Stimulated activated CD4-positive, alpha-beta T cell treated with anti-CD3 and anti-CD28 coated beads, Interleukin-4, amount 100 ng/mL, for 24 hours (primary cell): ENCODE measurements at regions not wholly inside any gene's neighbourhood (a gene's known extent, or its start where the extent isn't known, plus 50 kb on each side); places are given as distances from the start of the nearest gene placed in this dataset.
"Not testable (repeated sequence)": the region's sequence is repeated elsewhere in the genome, so short reads cannot be mapped to it uniquely, and the experiment has no call there.

Source experiments
- DNase-seq: peaks from one replicate; pipeline ENCODE4 v3.0.0-alpha.2; 2020

DNA sequence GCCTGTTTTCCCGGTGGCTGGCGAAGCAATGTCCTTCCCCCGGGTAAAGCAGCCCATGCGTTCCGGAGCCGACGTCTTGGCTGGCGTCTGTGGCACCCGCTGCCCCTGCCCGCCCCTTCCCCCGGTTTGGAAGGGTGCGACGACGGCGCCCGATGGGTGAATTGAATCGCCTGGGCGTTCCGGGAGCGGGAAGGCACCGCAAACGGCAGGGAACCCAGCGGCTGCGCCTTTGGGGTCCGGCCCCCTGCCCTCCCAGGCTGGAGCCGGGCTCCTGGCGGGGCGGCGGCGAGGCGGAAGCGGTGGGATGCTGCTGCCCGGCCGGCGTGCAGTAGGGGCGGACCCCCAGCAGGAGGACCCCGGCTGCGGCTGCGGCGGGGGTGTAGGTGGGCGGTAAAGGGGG is 123.6 kb upstream of the RHOU start:
- DNase-seq: not testable (repeated sequence)

DNA sequence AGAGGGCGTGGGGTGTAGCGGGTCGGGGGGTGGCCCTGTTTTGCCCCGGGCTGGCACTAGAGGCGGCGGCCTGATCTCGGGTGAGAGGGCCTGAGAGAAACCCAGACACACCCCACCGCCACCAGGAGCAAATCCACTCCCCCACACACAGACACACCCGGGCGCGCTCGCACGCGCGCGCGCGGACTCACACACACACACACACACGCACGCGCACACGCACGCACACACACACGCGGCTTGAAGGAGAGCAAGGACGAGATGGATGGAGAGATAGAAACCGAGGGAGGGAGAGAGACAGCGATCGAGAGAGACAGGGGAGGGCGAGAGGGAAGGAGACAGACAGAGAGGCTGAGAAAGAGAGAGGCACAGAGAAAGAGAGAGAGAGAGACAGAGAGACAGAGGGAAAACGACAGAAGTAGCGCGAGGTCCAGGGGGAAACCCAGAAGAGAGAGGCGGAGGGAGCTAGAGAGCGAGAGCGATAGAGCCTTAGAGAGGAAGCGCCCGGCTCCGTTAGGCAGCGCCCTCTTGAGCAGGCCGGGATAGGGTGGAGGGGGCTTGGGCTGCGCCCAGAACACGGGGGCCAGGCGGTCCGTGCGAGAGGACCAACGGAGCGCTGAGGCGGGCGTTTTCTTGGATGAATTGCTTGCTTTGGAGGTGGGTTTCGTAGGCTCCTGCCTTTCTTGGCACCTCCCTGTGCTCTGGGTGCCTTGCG is 113.1 kb upstream of the RHOU start:
- DNase-seq: not testable (repeated sequence)

DNA sequence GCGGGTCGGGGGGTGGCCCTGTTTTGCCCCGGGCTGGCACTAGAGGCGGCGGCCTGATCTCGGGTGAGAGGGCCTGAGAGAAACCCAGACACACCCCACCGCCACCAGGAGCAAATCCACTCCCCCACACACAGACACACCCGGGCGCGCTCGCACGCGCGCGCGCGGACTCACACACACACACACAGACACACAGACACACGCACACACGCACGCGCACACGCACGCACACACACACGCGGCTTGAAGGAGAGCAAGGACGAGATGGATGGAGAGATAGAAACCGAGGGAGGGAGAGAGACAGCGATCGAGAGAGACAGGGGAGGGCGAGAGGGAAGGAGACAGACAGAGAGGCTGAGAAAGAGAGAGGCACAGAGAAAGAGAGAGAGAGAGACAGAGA is 108.8 kb upstream of the RHOU start:
- DNase-seq: not testable (repeated sequence)

DNA sequence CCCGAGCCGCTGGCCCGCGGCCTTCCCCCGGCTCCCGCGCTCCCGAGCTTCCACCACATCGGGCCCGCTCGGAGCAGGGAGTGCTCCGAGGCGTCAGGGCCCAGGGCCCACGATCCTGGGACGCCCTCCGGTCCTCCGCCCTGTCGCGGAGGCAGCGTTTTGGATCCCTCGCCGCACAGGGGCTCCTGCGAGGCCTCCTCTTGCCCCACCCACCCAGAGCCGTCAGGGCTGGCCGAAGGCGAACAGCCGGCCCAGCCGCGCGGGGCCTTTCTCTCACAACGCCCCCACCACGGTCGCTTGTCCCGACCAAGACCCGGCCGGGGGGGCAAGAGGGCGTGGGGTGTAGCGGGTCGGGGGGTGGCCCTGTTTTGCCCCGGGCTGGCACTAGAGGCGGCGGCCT is 102.4 kb upstream of the RHOU start:
- peak; percentile 29 for DNase-seq

DNA sequence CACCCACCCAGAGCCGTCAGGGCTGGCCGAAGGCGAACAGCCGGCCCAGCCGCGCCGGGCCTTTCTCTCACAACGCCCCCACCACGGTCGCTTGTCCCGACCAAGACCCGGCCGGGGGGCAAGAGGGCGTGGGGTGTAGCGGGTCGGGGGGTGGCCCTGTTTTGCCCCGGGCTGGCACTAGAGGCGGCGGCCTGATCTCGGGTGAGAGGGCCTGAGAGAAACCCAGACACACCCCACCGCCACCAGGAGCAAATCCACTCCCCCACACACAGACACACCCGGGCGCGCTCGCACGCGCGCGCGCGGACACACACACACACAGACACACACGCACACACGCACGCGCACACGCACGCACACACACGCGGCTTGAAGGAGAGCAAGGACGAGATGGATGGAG is 100.0 kb upstream of the RHOU start:
- peak; percentile 28 for DNase-seq

DNA sequence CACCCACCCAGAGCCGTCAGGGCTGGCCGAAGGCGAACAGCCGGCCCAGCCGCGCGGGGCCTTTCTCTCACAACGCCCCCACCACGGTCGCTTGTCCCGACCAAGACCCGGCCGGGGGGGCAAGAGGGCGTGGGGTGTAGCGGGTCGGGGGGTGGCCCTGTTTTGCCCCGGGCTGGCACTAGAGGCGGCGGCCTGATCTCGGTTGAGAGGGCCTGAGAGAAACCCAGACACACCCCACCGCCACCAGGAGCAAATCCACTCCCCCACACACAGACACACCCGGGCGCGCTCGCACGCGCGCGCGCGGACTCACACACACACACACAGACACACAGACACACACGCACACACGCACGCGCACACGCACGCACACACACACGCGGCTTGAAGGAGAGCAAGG is 97.8 kb upstream of the RHOU start:
- peak; percentile 28 for DNase-seq

DNA sequence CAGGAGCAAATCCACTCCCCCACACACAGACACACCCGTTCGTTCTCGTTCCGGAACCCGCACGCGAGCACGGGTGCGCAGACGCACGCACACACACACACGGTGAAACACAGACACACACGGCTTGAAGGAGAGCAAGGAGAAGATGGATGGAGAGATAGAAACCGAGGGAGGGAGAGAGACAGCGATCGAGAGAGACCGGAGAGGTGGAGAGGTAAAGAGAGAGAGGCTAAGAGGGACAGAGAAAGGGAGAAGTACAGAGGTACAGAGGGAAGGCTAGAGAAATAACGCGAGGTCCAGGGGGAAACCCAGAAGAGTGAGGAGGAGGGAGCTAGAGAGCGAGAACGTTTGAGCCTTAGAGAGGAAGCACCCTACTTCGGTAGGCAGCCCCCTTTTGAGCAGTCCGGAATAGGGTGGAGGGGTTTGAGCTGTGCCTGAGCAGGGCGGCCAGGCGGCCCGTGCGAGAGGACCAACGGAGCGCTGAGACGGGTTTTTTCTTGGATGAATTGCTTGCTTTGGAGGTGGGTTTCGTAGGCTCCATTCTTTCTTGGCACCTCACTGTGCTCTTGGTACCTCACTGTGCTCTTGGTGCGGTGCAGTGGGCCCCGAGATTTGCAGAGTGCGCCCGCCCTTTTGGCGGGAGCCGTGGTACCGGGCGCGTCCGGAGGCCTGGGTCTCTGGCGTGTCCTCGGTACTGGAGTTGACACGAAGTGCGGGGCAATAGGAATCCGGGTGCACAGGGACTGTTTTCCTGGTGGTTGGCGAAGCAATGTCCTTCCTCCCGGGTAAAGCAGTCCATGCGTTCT is 88.4 kb upstream of the RHOU start:
- peak; percentile 25 for DNase-seq

DNA sequence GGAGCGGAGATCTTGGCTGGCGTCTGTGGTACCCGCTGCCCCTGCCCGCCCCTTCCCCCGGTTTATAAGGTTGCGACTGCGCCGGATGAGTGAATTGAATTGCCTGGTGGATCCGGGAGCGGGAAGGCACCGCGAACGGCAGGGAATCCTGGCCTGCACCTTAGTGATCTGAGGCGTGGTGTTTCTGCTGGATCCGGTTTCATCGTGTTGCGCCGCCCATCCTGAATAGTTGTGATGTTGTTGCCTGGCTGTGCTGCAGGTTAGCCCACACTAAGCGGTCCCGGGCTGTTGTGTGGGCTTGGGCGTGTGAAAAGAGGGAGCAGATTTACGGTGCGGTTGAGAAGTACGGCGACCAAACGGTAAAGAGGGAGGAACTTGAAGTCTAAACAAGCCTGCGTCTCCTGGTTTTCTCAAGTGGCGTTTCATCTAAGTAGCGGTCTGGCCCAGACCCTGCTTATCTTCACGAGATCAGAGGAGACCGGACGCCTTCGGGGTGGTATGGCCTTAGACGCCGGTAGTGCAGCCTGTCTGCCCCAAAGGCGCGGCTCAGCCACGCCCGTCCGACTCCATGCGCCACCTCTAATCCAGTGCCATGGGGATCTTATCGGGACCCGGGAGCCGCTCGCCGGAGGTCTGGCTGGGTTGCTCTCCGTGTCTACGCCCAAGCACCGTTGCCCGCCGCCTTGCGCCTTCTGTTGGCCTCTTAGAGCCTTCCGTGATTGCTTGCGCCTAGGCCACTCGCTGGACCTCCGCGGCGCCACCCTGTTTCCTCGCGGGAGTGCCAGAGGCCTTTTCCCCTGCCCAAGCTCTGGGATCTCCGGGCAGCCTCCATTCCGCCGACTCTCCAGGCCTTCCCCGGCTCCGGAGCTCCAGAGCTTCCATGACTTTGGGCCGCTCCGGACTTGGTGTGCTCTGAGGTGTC is 87.5 kb upstream of the RHOU start:
- DNase-seq: no peak

DNA sequence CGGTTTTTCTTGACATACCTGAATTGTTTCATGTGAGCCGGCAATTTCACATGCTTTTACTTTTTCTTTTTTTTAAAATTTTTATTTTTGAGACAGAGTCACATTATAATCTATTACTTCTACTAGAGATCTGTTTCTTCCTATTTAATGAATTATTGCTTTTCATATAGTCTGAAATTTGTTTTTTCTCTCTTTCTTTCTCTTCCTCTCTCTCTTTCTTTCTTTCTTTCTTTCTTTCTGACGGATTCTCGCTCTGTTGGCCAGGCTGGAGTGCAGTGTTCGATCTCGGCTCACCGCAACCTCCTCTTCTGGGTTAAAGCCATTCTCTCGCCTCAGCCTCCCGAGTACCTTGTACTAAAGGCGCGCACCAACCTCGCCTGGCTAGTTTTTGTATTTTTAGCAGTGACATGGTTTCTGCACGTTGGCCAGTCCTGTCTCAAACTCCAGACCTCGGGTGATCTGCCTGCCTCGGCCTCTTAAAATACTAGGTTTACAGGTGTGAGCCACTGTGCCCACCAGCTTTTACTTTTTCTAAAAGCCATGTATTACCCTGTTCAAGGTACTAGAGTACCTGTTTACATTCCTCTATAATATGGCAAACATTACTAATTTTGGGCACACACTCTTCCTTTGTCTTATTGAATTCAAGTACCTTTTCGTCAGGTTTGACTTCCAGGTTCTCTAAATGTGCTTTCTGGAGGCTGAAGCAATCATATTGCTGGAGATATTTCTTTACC is 86.5 kb upstream of the RHOU start:
- no peak for DNase-seq

DNA sequence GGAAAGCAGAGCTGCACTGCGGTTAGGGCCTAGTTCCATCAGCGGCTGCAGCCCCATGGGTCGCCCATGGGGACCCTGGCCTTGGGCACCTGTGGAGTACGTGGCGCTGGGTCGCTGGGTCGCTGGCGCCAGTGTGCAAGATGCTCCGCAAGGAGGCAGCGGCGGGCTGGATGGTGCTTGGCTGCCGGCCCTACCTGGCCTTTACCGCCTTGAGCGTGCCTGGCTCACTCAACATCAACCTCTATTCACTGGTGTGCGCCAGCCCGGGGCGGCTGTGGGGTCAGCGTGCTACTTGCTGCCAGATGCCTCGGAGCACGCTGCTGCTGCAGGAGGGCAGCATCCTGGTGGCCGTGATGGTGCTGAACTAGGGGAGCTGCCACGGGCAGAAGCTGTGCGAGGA is 85.1 kb upstream of the RHOU start:
- DNase-seq: no peak

DNA sequence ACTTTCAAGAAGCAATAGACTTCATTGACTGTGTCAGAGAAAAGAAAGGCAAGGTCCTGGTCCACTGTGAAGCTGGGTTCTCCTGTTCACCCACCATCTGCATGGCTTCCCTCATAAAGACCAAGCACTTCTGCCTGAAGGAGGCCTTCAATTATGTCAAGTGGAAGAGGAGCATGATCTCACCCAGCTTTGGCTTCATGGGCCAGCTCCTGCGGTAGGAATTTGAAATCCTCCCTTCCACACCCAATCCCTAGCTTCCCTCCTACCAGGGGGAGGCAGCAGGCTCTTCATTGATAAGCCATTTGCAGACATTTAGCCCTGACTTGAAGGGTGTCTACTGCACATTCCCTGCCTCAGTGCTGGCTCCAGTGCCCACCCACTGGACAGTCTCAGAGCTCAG is 84.3 kb upstream of the RHOU start:
- no peak for DNase-seq

DNA sequence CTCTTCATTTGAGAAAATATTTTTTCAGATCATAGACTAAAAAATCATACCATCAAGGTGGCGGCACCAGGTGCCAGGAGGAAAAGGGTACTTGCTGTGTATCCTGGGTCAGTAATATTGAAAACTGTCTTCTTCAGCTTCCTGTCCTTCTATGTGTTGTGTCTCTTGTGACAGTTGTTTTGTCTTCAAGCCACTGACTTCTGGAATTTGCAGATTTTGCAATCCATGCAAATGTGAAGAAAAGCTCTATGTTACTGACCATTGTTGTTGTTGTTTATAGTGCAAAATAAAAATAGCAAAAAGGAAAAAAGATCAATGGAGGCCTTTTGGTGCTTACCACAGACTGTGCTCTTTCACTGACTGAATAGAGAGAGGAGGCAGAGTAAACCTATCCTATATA is 83.2 kb upstream of the RHOU start:
- DNase-seq: no peak

DNA sequence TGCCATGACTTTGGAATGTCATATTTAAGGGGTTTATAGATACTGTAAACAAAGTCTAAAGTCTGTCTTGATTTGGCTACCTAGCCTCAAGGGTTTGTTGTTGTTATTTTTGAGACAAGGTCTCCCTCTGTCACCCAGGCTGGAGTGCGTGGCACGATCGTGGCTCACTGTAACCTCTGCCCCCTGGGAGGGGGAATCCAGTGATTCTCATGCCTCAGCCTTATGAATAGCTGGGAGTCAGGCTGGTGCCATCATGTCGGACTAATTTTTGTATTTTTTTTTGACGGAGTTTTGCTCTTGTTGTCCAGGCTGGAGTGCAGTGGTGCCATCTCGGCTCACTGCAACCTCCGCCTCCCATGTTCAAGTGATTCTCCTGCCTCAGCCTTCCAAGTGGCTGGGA is 82.2 kb upstream of the RHOU start:
- DNase-seq: not testable (repeated sequence)

DNA sequence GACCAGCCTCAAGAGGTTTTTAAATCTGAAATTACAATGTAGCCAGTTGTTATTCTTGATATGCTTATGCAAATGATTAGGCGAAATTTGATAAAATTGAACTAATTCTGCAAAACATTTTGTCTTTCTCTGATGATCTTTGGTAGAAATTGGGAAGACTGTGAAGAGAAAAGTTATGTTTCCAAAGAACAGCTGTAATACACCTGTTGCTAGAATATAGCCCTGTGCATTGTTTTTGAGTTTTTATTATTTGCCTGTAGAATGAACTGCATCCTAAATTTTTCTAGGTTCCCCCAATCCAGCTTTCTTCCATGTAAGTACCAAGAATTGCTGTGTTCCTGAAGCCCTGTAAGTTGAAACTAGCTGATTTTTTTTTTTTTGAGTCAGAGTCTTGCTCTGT is 81.5 kb upstream of the RHOU start:
- no peak for DNase-seq

DNA sequence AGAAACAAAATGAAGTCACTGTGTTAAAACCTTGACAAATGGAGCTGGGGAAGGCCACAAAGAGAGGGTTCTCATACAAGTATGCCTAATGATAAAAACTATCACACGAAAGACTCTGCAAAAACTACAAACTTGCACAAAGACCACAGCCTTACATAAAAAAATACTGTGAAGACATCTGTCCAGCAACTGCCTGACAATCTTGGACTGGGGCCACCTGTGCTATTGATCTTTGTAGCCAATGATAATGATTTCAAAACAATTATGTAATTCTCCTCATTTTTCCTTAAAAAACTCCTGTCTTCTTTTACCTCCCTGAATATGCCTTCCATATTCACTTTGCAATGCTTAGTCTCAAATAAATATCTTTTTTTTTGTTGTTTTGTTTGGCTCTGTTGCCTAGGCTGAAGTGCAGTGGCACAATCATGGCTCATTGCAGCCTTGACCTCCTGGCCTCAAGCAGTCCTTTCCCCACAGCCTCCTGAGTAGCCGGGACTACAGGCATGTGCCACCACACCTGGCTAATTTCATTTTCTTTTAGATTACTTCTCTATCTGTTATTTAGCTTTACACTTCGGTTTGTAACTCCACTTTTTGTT is 79.4 kb upstream of the RHOU start:
- DNase-seq: no peak

DNA sequence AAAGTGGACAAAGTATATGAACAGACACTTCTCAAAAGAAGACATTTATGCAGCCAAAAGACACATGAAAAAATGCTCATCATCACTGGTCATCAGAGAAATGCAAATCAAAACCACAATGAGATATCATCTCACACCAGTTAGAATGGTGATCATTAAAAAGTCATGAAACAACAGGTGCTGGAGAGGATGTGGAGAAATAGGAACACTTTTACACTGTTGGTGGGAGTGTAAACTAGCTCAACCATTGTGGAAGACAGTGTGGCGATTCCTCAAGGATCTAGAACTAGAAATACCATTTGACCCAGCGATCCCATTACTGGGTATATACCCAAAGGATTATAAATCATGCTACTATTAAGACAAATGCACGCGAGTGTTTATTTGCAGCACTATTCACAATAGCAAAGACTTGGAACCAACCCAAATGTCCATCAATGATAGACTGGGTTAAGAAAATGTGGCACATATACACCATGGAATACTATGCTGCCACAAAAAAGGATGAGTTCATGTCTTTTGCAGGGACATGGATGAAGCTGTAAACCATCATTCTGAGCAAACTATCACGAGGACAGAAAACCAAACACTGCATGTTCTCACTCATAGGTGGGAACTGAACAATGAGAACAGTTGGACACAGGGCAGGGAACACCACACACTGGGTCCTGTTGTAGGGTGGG is 73.1 kb upstream of the RHOU start:
- DNase-seq: not testable (repeated sequence)

DNA sequence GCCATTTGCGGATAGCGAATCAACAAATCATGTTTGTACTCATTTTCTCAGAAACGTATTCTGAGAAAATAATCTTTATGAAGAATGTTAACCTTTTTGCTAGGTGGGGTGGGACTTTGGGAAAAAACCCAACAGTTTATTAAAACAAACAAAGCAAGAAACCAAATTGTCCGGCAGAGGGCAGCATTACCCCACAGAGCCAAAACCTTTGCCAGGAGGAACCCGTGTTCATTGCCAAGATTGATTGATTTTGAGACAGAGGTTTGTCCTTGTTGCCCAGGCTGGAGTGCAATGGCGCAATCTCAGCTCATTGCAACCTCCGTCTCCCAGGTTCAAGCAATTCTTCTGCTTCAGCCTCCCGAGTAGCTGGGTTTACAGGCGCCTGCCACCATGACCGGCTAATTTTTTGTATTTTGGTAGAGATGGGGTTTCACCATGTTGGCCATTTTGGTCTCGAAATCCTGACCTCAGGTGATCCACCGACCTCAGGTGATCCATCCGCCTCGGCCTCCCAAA is 70.8 kb upstream of the RHOU start:
- peak; percentile 84 for DNase-seq

DNA sequence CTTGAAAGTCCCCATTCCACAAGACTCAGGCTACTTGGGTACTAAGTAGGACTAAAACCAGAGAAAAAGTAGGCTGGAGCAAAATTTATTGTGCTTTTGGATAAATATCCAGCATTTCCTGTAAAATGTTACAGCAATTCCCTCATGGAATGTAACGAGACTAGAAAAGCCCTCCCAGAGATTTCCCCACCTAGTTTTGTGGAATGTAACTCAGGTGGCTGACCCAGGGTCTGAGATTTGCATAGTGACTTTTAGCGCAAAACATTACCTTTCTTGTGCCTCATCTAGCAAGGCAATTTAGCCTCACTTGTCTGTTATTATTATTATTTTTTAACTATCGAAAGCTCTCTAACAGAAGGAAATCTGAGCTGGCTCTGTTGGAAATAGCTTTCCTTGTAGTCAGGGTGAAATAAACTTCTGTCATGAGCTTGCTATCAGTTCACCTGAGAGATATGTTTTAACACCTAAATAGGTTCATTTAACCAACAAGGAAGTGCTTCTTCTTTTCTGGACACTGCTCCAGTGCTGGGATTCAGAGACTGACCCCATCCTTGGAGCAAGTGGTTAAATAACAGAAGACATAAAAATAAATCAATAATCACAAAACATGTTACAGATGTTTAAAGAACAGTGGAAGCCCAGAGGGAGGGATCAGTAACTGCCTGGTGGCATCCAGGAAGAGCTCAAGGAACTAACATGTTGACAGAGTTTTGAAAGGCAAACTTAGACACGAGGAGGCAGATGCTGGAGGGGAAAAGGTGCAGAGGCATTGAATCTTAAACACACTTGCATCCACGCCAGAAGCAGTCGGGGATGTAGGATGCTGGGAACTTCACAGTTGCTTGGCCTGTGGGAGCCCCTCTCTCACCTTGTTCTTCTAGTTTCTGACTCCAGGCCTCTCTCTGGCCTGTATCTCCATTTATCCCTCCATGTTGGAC is 68.3 kb upstream of the RHOU start:
- no peak for DNase-seq

DNA sequence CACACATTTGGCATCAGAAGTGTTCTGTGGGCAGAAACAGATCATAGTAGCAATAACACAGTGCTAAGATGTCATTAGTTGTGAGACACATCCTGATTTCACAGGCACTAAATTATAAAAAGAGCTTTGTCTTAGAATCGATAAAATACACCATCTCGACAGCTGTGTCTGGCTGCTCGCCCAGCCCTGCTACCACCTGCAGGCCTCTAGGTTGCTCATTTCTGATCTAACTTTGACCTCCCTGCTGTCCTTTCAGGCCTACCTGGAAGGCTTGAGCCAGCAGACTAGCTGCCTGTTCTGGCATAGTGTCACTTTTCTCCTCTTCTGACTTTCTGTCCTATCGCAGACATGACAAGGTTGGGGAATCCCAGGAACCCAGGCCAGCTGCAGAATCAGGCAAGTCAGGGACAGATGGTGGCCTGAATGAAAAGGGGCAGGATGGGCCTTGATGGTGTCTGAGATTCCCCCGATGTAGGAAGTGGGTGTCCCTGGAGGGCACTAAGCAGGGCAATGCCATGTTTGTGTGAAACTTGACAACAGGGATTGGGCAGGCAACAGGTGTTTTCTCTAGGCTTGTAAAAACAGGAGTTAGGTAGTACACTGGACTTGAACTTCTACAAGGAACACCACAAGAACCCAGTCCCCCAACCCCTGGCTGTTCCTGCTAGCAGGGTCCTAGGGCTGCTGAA is 66.6 kb upstream of the RHOU start:
- no peak for DNase-seq

DNA sequence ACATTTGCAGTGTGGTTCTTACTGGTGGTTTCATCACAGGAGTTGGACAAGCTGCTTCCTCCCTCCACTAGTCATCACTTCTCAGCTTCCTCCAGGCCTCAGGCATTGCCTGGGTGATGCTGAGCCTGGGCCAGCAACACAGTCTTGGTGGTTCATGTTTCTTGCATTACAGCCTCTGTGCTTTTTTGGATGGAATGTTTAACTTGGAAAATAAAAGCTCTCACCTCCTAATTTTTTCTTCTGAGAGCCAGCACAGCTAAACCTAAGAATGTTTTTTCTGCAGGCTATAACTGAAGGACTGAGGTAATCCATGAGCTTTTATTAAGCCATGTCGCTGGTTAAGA is 66.1 kb upstream of the RHOU start:
- DNase-seq: no peak
